K562 (cell line): ENCODE measurements at regions not wholly inside any gene's neighbourhood (a gene's known extent, or its start where the extent isn't known, plus 50 kb on each side); places are given as distances from the start of the nearest gene placed in this dataset.

Experiments used
- ATAC-seq: fragments of 200-7000 bp; cut with Tn5 transposase; 3 replicates; pipeline ENCODE4 v1.9.1; 2020; ENCODE audit warnings: moderate library complexity
- BruUV-seq: library from RNA; stranded (reverse); fragments of 400-500 nt; replicated peaks from 2 replicates; lab custom pipeline; 2021; lab: Mats Ljungman, UMichigan
- CTCF ChIA-PET: fragments of 300-600 bp; formaldehyde crosslinking; extraction: SDS; loops from one replicate; lab custom pipeline; 2021; ENCODE audit warnings: low intra/inter-chr PET ratio; lab: Yijun Ruan, JAX
- POLR2A ChIA-PET: fragments of 300-600, 350-650 bp; sonication (Branson Sonifier 250); formaldehyde crosslinking; extraction: SDS; loops from one replicate; lab custom pipeline; 2021; ENCODE audit warnings: antibody characterized with exemption, inconsistent platforms; lab: Yijun Ruan, JAX
- DNase-seq, 4 experiments: peaks; one replicate each; pipeline versions ENCODE4 v3.0.0 to v3.0.0-alpha.2; 2011 to 2018; ENCODE audit warnings: low spot score in 3 of 4, mixed read lengths in 3 of 4; ENCODE audit errors: extremely low read depth in 1 of 4
- FAIRE-seq: peaks from 2 replicates; lab custom pipeline; 2011; peaks lifted over from hg19 to GRCh38; lab: Jason Lieb, UNC
- H2AFZ ChIP-seq: 2 replicates; pipeline ENCODE4 v1.6.0; 2011; ENCODE audit warnings: low read depth, low read length, control low read depth, inconsistent platforms
- H3K27ac ChIP-seq: fragments of 200-600 bp; 3 replicates; pipeline ENCODE4 v1.8.0; 2011; ENCODE audit warnings: low read depth, mild to moderate bottlenecking, control low read depth, inconsistent platforms, low read length, moderate library complexity, mixed read lengths; ENCODE audit errors: extremely low read depth
- H3K27me3 ChIP-seq, 2 experiments: fragments of 300-600 bp in 1 of 2; 2 replicates in 1 of 2; 3 replicates in 1 of 2; pipeline versions ENCODE4 v1.6.0 to v1.8.0; 2011; ENCODE audit warnings: inconsistent platforms in 2 of 2, low read length in 2 of 2, mild to moderate bottlenecking in 1 of 2, mixed read lengths in 1 of 2, moderate library complexity in 1 of 2; ENCODE audit not compliant: control insufficient read depth in 2 of 2, insufficient read depth in 2 of 2
- H3K36me3 ChIP-seq: fragments of 300-600 bp; 3 replicates; pipeline ENCODE4 v1.8.0; 2011; ENCODE audit warnings: mild to moderate bottlenecking, low read length, inconsistent platforms; ENCODE audit not compliant: control insufficient read depth, insufficient read depth
- H3K4me1 ChIP-seq, 2 experiments: fragments of 200-600 bp in 1 of 2; replicated peaks in 1 of 2; 2 replicates in 1 of 2; 3 replicates in 1 of 2; pipeline versions ENCODE4 v1.5.1 to v1.8.0; 2011; ENCODE audit warnings: inconsistent platforms in 2 of 2, low read length in 2 of 2, mild to moderate bottlenecking in 1 of 2, mixed read lengths in 1 of 2, moderate library complexity in 1 of 2; ENCODE audit not compliant: control insufficient read depth in 2 of 2, insufficient read depth in 2 of 2
- H3K4me2 ChIP-seq: 2 replicates; pipeline ENCODE4 v1.6.1; 2011; ENCODE audit warnings: low read length, control low read depth, inconsistent platforms, mixed read lengths; ENCODE audit not compliant: insufficient read depth
- H3K4me3 ChIP-seq: fragments of 200-600 bp; sonication (generic), shearing (Covaris generic); 2 replicates; pipeline ENCODE4 v1.5.1; 2016; ENCODE audit warnings: control low read depth, inconsistent platforms
- H3K79me2 ChIP-seq: fragments of 200-600 bp; 3 replicates; pipeline ENCODE4 v1.8.0; 2011; ENCODE audit warnings: low read length, inconsistent platforms; ENCODE audit not compliant: control insufficient read depth, insufficient read depth
- H3K9ac ChIP-seq, 2 experiments: 2 replicates each; pipeline versions ENCODE4 v1.6.0 to v1.6.1; 2011; ENCODE audit warnings: low read depth in 2 of 2, low read length in 2 of 2, control low read depth in 1 of 2, inconsistent platforms in 1 of 2, mild to moderate bottlenecking in 1 of 2, mixed read lengths in 1 of 2; ENCODE audit not compliant: insufficient read depth in 1 of 2
- H3K9me1 ChIP-seq: one replicate; pipeline ENCODE4 v1.6.0; 2011; ENCODE audit warnings: inconsistent platforms, mild to moderate bottlenecking, low read length, moderate library complexity; ENCODE audit not compliant: control insufficient read depth, insufficient read depth
- H3K9me3 ChIP-seq: replicated peaks from 2 replicates; pipeline ENCODE4 v1.5.1; 2011; ENCODE audit warnings: low read depth, low read length, inconsistent platforms; ENCODE audit not compliant: control insufficient read depth, insufficient read depth
- H4K20me1 ChIP-seq: replicated peaks from 2 replicates; pipeline ENCODE4 v1.6.1; 2011; ENCODE audit warnings: low read length, inconsistent platforms, mixed read lengths; ENCODE audit not compliant: control insufficient read depth, insufficient read depth
- FOSL1 ChIP-seq: fragments of 200-800 bp; sonication (Bioruptor generic); conservative IDR thresholded peaks from 2 replicates; pipeline ENCODE4 v1.6.1; 2016; ENCODE audit warnings: missing genetic modification characterization, missing compliant biosample characterization
- GABPA ChIP-seq: fragments of 200-800 bp; sonication (Bioruptor generic); conservative IDR thresholded peaks from 2 replicates; pipeline ENCODE4 v1.6.1; 2016; ENCODE audit warnings: low read depth, missing genetic modification characterization, missing compliant biosample characterization
- POLR2AphosphoS5 ChIP-seq: IDR thresholded peaks from 2 replicates; pipeline ENCODE4 v1.6.1; 2011; ENCODE audit warnings: mild to moderate bottlenecking, low read depth, low read length, moderate library complexity; ENCODE audit not compliant: control insufficient read depth, insufficient read depth
- POLR2H ChIP-seq: IDR thresholded peaks from 2 replicates; pipeline ENCODE4 v1.6.1; 2016; ENCODE audit warnings: missing genetic modification characterization, low read depth, mild to moderate bottlenecking, control low read depth, missing compliant biosample characterization, moderate library complexity
- SFPQ ChIP-seq: fragments of 200-400 bp; formaldehyde crosslinking; IDR thresholded peaks from 2 replicates; pipeline ENCODE4 v1.6.1; 2017; ENCODE audit warnings: mild to moderate bottlenecking, low read depth, low read length, moderate library complexity
- WHSC1 ChIP-seq: IDR thresholded peaks from one replicate; pipeline ENCODE4 v1.6.1; 2012; ENCODE audit warnings: low read length, control low read depth, inconsistent platforms
- XRCC5 ChIP-seq: fragments of 200-400 bp; formaldehyde crosslinking; IDR thresholded peaks from 2 replicates; pipeline ENCODE4 v1.6.1; 2017; ENCODE audit warnings: low read depth, mild to moderate bottlenecking, low read length
- YY1 ChIP-seq, 3 experiments: IDR thresholded peaks; 2 replicates each; pipeline ENCODE4 v1.6.1; 2011; ENCODE audit warnings: low read length in 2 of 3, mild to moderate bottlenecking in 2 of 3, moderate library complexity in 2 of 3, borderline replicate concordance in 1 of 3, control low read depth in 1 of 3, low read depth in 1 of 3; ENCODE audit not compliant: insufficient read depth in 3 of 3, insufficient replicate concordance in 2 of 3, control insufficient read depth in 1 of 3, insufficient read length in 1 of 3; ENCODE audit errors: extremely low read depth in 1 of 3
- ZBTB17 ChIP-seq: fragments of 450-650 bp; formaldehyde crosslinking; IDR thresholded peaks from 2 replicates; pipeline ENCODE4 v1.4.0; 2020; ENCODE audit warnings: mild to moderate bottlenecking
- ZNF507 ChIP-seq: conservative IDR thresholded peaks from 2 replicates; pipeline ENCODE4 v1.6.1; 2017; ENCODE audit warnings: missing genetic modification characterization, missing compliant biosample characterization
- WGBS: fragments of 100-300 bp; shearing (Covaris generic); methylation state at CpG from one replicate; pipeline ENCODE4 v1.1.6; 2016; ENCODE audit warnings: low coverage, mixed read lengths; ENCODE audit not compliant: insufficient coverage; ENCODE audit errors: missing lambda C conversion rate; 5-methylcytosine and 5-hydroxymethylcytosine counted together
- in situ Hi-C: fragments of 300-500 bp; cut with MboI; formaldehyde crosslinking; loops from 4 replicates; pipeline ENCODE4 v1.15.0; 2018; ENCODE audit warnings: inconsistent platforms, mixed read lengths
- intact Hi-C: fragments of 100-400 bp; cut with micrococcal nuclease; formaldehyde crosslinking; loops from 2 replicates; pipeline ENCODE4 v1.14.2; 2022
- TF ChIP-seq, protein P1 (sequence below): fragments of 250-450 bp; sonication (Bioruptor Pico); IDR thresholded peaks from 2 replicates; pipeline ENCODE4 v1.4.0; 2020; ENCODE audit warnings: mild to moderate bottlenecking, moderate library complexity
- TF ChIP-seq, protein P2 (sequence below): fragments of 250-450 bp; sonication (Bioruptor Pico); IDR thresholded peaks from 2 replicates; pipeline ENCODE4 v1.8.0; 2021; ENCODE audit warnings: moderate library complexity, mild to moderate bottlenecking, inconsistent platforms

GRCh38 chr2:67833632-67834031 is 229.2 kb downstream of the C1D start (continued):
- no peak for TF ChIP-seq POLR2AphosphoS5

- H3K4me3 ChIP-seq: no peak overlapping the region
- ATAC-seq (no peak), DNase-seq (no peak), FAIRE-seq (no peak)
- in situ Hi-C loops (no loop called here), intact Hi-C loops (no loop called here)
- no TSS peak for BruUV-seq
- H3K36me3 ChIP-seq: no peaks in the 10 kb centered on the region
- no peak overlapping the region for H2AFZ ChIP-seq
- no peaks in the 10 kb centered on the region for H3K4me1 ChIP-seq
- no peaks in the 10 kb centered on the region for H3K79me2 ChIP-seq
- CTCF ChIA-PET: no interaction called here
- H3K4me2 ChIP-seq: no peak overlapping the region
- H3K9ac ChIP-seq: no peak overlapping the region
- TF ChIP-seq ZNF507 (tag): no peak
- TF ChIP-seq, protein P1, sequence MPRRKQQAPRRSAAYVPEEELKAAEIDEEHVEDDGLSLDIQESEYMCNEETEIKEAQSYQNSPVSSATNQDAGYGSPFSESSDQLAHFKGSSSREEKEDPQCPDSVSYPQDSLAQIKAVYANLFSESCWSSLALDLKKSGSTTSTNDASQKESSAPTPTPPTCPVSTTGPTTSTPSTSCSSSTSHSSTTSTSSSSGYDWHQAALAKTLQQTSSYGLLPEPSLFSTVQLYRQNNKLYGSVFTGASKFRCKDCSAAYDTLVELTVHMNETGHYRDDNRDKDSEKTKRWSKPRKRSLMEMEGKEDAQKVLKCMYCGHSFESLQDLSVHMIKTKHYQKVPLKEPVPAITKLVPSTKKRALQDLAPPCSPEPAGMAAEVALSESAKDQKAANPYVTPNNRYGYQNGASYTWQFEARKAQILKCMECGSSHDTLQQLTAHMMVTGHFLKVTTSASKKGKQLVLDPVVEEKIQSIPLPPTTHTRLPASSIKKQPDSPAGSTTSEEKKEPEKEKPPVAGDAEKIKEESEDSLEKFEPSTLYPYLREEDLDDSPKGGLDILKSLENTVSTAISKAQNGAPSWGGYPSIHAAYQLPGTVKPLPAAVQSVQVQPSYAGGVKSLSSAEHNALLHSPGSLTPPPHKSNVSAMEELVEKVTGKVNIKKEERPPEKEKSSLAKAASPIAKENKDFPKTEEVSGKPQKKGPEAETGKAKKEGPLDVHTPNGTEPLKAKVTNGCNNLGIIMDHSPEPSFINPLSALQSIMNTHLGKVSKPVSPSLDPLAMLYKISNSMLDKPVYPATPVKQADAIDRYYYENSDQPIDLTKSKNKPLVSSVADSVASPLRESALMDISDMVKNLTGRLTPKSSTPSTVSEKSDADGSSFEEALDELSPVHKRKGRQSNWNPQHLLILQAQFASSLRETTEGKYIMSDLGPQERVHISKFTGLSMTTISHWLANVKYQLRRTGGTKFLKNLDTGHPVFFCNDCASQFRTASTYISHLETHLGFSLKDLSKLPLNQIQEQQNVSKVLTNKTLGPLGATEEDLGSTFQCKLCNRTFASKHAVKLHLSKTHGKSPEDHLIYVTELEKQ: no peak
- no peak for TF ChIP-seq FOSL1 (tag)
- TF ChIP-seq YY1 (IDR thresholded peaks at IDR 0.05; ENCODE audit: borderline replicate concordance in 1 of 3, control insufficient read depth in 1 of 3, extremely low read depth in 1 of 3, insufficient read depth in 3 of 3, insufficient read length in 1 of 3, insufficient replicate concordance in 2 of 3, low read depth in 1 of 3, low read length in 2 of 3): no peak
- no peak for TF ChIP-seq GABPA (tag)
- no peak for TF ChIP-seq POLR2H (tag)
- TF ChIP-seq WHSC1: no peak
- TF ChIP-seq SFPQ: no peak
- TF ChIP-seq, protein P2, sequence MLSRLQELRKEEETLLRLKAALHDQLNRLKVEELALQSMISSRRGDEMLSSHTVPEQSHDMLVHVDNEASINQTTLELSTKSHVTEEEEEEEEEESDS: no peak
- no peak for TF ChIP-seq XRCC5
- no peak for TF ChIP-seq ZBTB17 (CRISPR knock-in tag)
- 2% methylated on average over 4 of the region's 7 CpGs for WGBS
- H3K9me3 ChIP-seq: no peaks in the 10 kb centered on the region
- no peaks in the 10 kb centered on the region for H4K20me1 ChIP-seq
- H3K27me3 ChIP-seq: peaks cover 0 to 6% of the 10 kb centered on the region in 2 experiments; a peak in 2 of 5 replicates
- peaks cover 2% of the 10 kb centered on the region for H3K9me1 ChIP-seq
- no peak overlapping the region for H3K27ac ChIP-seq
- POLR2A ChIA-PET: no interaction called here
Observed at GRCh38 chr2:67834482-67834881, 228.3 kb downstream of the C1D start.
